Activated gamma-delta T cell (primary cell): ENCODE measurements at regions not wholly inside any gene's neighbourhood (a gene's known extent, or its start where the extent isn't known, plus 50 kb on each side); places are given as distances from the start of the nearest gene placed in this dataset.
"Not testable (repeated sequence)": the region's sequence is repeated elsewhere in the genome, so short reads cannot be mapped to it uniquely, and the experiment has no call there.

Source experiments
- DNase-seq: peaks from one replicate; lab custom pipeline; 2025; lab: John Stamatoyannopoulos, UW

DNA sequence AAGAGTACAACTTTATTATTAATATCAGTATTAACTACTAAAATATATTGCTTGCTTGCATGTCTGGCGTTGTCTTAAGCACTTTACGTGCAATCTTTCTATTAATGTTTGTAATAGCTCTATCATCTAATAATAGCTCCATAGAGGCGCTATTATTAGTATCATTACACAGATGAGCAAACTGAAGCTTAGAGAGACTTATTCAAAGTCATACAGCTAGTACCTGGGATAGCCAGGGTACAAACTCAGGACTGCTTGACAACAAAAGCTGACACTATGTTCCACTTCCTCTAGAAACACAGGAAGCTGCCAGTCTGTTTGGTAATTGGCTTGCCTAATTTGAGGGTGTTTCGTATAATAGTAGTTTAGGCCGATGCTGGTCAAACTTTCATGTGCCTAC lies 523.2 kb downstream of the RMST start:
- no peak for DNase-seq

DNA sequence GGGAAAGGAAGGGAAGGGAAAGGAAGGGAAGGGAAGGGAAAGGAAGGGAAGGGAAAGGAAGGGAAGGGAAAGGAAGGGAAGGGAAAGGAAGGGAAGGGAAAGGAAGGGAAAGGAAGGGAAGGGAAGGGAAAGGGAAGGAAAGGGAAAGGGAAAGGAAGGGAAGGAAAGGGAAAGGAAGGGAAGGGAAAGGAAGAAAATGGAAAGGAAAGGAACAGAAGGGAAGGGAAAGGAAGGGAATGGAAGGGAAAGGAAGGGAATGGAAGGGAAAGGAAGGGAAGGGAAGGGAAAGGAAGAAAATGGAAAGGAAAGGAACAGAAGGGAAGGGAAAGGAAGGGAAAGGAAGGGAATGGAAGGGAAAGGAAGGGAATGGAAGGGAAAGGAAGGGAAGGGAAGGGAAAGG lies 526.0 kb downstream of the RMST start:
- DNase-seq = not testable (repeated sequence)

- no peak for DNase-seq
Observed at GRCh38 chr12:97989366-97989940, 525.9 kb upstream of the TMPO start.

DNA sequence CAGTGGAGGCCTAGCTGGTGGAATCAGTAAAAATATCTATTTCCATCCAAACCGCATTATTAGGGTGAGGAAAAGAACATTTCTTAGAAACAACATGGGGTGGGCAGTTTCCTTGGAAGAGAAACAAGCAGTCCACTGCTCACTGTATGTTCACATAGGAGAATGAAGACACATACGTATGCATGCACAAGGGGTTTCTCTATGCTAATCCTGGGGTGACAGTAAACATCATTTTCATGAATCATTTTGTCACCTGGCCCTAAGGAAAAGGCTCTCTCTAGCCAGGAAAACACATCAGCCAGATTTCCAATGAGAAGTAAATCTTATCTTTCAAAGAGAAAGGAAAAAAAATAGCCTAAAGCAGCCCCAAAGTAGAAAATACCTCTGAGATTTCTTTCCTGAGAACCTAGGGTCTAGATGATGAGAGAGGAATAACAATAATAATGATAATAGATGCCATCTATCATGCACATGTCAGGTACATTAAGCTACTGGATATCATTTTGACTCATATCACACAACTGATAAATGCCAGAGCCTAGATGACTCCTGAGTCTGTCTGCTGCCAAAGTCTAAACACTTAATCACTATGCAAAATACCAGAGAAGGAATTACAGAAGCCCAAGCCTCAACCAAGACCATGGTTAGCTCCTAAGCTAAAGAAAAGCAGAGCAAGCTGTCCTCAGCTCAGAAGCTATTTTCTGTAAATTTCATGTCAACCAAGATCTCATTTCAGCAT lies 520.5 kb upstream of the TMPO start:
- no peak for DNase-seq

DNA sequence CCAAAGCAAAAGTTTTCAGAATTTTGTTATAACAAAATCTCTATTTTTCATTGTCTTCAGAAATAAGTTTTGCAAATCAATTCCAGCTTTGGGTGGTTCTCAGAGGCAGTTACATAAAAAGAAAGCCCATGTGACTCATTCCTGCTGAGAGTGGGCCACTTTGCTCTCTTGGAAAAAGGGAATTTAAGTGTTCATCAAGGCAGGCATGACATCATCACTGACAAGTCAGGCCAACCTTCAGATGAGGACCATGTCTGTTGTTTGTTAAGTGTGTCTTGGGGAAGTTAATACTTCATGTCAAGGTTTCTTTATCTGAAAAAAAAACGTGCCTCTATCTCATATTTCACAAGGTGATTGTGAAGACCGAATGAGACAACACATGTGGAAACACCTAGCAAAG lies 519.8 kb upstream of the TMPO start:
- no peak for DNase-seq

- no peak for DNase-seq
Observed at GRCh38 chr12:98001430-98001829, 514.0 kb upstream of the TMPO start.

DNA sequence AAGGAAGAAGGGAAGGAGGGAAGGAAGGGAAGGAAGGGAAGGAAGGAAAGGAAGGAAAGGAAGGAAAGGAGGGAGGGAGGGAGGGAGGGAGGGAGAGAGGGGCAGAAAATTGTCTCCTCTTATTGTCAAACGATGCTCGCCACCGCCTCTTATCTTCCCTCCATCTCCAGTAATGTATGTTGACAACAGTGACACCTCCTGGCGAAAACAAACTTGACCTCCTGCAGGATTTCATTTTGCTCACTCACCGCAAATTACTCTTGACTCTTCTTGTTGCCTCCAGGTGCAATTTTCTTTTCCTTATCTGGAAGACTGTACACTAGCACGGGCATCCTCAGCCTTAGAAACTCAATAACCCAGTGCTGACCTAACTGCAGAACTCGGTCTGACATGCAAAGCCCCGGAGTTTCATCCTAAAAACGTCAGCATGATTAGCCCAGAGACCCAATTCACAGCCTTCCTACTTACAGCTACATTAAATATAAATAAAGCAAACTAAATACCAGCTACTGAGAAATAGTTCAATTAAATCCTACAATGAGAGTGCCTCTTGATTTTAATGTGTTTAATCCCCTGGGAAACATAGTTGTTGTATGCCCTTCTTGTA lies 512.4 kb upstream of the TMPO start:
- DNase-seq = no peak

DNA sequence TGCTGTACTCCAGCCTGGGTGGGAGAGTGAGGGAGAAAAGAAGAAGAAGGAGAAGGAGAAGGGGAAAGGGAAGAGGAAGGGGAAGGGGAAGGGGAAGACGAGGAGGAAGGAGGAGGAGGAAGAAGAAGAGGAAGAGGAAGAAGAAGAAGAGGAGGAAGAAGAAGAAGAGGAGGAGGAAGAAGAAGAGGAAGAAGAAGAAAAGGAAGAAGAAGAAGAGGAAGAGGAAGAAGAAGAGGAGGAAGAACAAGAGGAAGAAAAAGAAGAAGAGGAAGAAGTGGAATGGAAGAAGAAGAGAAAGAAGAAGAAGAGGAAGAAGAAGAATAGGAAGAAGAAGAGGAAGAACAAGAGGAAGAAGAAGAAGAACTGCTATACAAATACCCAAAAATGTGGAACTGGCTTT lies 507.4 kb upstream of the TMPO start:
- no peak for DNase-seq

DNA sequence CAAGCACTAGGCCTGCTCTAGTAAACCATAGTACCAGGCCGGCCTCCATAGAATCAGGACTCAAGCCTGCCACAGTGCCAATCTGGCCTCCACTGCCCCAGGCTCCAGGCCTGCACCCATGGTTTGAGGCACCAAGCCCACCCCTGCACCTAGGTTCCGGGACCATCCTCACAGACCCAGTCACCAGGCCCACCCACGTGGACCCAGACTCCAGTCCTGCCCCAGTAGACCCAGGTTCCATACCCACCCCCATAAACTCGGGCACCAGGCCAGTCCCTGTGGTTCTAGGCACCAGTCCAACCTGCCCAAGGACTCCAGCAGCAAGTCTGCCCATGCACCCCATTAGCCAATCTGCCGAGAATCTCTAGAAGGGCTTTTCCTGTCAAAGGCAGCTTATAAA lies 501.8 kb upstream of the TMPO start:
- no peak for DNase-seq

DNA sequence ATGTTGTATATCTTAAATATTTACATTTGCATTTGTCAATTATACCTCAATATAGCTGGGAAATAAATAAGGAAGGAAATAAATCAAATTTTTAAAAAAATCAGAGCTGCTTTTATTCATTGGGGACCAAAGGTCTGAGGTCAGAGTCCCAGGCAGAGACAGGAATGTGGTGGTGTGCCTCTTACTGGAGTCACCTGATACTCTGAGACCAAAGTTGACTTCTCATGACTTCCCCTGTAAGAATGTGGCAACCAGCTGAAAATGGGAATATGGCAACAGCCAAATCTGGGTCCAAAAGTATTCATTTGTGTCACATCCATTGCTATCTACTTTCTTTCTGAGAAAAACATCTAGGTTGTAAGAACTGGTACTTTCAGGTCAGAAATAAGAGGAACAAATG lies 496.6 kb upstream of the TMPO start:
- no peak for DNase-seq

GRCh38 chr12:98020376-98020775 lies 495.0 kb upstream of the TMPO start:
- no peak for DNase-seq

- DNase-seq = no peak
Observed at GRCh38 chr12:98022961-98023360, 492.4 kb upstream of the TMPO start.

GRCh38 chr12:98037401-98038140 lies 477.8 kb upstream of the TMPO start:
- no peak for DNase-seq

DNA sequence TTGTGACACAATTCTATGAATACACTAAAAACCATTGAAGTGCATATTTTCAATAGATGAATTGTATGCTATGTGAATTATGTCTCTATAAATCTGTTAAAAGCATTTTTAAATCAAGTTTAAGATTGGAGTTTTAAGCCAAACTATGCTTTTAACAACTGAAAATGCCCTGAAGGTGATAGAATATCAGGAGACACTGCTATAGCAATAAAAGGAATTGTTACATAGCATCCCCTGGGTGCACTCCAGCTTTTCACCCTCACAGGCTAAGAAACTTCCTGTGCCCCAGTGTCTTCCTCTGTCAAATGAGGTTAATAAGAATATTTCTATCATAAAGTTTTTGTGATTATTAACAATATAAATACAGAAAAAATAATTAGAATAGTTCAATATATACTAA lies 472.7 kb upstream of the TMPO start:
- no peak for DNase-seq

- DNase-seq = no peak
Observed at GRCh38 chr12:98045395-98045794, 470.0 kb upstream of the TMPO start.

- DNase-seq = no peak
Observed at GRCh38 chr12:98048326-98048725, 467.1 kb upstream of the TMPO start.

DNA sequence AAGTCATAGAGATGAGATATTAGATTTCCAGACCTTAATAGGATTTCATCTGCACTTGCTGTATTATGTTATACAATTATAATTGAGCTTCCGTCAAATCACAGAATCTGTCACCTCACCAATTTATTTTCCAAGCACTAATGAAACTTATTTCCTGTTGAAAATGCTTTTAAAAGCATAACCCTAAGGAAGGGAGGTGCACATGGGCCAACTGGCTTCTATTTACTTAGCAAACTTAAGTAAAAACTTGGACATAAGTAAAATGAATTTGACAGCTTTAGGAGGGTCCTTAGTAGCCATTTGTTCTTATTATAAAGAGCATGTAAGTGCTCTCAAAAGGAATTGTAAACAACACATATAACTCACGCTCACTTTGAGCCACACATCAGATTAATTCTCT lies 462.2 kb upstream of the TMPO start:
- DNase-seq = no peak

DNA sequence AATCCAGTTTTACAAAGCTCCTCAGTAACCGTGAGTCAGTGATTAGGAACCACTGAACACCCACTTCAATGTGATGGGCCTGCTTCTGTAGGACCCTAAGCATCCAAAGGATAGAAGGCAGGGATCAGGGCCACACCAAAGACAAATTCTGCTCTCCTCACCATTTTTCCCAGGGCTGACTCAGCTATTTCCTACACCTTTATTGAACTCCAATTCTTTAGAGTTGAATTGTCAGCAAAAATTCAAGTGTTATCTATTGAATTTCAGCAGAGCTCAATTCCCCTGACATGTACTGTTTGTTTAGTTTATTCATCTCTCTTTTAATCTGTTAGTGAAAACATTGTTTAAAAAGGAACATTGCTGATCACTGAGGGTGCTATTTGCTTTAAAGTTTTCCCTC lies 457.7 kb upstream of the TMPO start:
- no peak for DNase-seq

DNA sequence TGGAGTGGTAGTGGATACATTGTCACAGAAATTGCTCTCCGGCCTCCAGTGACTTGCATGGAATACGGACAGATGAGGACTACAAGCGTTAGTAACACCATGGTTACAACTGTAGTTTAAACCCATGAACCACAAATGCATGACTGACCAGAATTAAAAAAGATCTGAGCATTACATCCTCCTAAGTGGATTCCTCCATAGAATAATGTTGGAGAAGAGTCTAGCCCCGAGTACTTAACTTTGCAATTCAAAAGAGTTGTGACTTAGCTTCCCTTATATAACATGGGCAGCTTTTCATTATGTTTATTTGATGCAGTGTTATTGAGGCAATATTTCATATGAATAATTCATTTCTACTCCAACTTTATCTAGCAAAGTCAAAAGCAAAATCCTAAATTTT lies 457.2 kb upstream of the TMPO start:
- DNase-seq = no peak

DNA sequence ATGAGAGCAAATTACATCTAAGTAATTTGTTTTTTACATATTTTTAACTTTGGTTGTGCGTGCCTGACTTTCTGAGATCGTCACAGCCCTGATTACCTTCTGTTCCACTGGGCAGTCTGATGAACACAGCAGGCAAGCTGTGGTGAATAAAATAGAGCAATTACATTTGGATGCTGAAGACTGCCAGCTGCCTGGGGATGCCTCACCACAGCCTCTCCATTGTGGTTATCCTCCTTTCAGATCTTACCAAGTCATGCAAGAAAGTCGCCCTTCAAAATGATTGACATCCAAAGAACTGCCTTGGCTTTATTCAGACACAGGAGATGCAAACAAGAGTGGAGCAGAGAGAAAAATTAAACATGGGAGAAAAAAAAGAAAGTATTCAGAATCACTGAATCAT lies 456.6 kb upstream of the TMPO start:
- DNase-seq = no peak

DNA sequence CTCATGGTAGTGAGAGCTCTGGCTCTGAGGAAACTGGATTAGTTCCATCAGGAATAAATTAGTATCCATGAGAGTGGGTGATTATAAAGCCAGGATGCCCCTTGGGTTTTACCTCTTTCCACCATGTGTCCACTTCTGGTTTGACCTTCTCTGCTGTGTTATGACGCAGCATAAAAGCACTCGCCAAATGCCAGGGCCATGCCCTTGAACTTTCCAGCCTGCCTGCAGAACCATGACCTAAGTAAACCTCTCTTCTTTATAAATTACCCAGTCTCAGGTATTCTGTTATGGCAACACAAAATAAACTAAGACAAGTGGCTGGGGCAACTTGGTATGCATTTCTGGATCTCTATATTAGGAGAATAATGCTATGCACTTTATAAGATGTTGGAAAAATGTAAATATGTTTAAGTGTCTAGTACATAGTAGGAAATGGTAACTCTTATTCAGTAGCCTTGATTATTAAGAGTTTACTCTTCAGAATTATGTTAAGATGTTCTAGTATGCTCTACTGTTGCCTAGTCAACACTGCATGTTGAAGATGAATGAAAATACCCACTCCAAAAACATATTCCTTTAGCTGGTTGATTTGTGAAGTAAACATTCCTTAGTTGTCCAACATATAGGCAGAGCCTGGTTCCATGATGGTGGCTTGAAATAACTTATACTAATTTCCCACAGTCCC lies 455.6 kb upstream of the TMPO start:
- no peak for DNase-seq

GRCh38 chr12:98060411-98060810 lies 455.0 kb upstream of the TMPO start:
- no peak for DNase-seq
